Ishikawa (cell line): ENCODE measurements at regions not wholly inside any gene's neighbourhood (a gene's known extent, or its start where the extent isn't known, plus 50 kb on each side); places are given as distances from the start of the nearest gene placed in this dataset.

ENCODE experiments used
- EGR1 ChIP-seq: IDR thresholded peaks from 2 replicates; pipeline ENCODE4 v1.6.1; 2012
- EP300 ChIP-seq: IDR thresholded peaks from 2 replicates; pipeline ENCODE4 v1.6.1; 2012; ENCODE audit warnings: borderline replicate concordance
- FOXM1 ChIP-seq: IDR thresholded peaks from 2 replicates; pipeline ENCODE4 v1.6.1; 2012; ENCODE audit warnings: low read depth, borderline replicate concordance
- MAX ChIP-seq: IDR thresholded peaks from 2 replicates; pipeline ENCODE4 v1.6.1; 2012
- NFIC ChIP-seq: IDR thresholded peaks from 2 replicates; pipeline ENCODE4 v1.6.1; 2012
- RAD21 ChIP-seq: IDR thresholded peaks from 2 replicates; pipeline ENCODE4 v1.6.1; 2012; ENCODE audit warnings: low read depth
- REST ChIP-seq: IDR thresholded peaks from 2 replicates; pipeline ENCODE4 v1.6.1; 2012; ENCODE audit warnings: low read depth, mild to moderate bottlenecking
- TAF1 ChIP-seq: IDR thresholded peaks from 2 replicates; pipeline ENCODE4 v1.6.1; 2012; ENCODE audit warnings: low read depth, mild to moderate bottlenecking
- TCF12 ChIP-seq: IDR thresholded peaks from 2 replicates; pipeline ENCODE4 v1.6.1; 2012; ENCODE audit warnings: low read depth
- TEAD4 ChIP-seq: IDR thresholded peaks from 2 replicates; pipeline ENCODE4 v1.6.1; 2012
- USF1 ChIP-seq: IDR thresholded peaks from 2 replicates; pipeline ENCODE4 v1.6.1; 2012
- YY1 ChIP-seq: IDR thresholded peaks from 2 replicates; pipeline ENCODE4 v1.6.1; 2012; ENCODE audit warnings: low read depth
- ZBTB7A ChIP-seq: IDR thresholded peaks from 2 replicates; pipeline ENCODE4 v1.6.1; 2012; ENCODE audit warnings: low read depth

GRCh38 chr10:131015271-131015670 lies 296.2 kb downstream of the TCERG1L start:
- TF ChIP-seq RAD21 = no peak
- no peak for TF ChIP-seq EGR1
- no peak for TF ChIP-seq EP300
- TF ChIP-seq TAF1 = no peak
- no peak for TF ChIP-seq TCF12
- no peak for TF ChIP-seq YY1
- TF ChIP-seq ZBTB7A = no peak
- TF ChIP-seq NFIC = no peak
- no peak for TF ChIP-seq TEAD4
- TF ChIP-seq MAX = no peak
- no peak for TF ChIP-seq FOXM1
- TF ChIP-seq USF1 = no peak
- TF ChIP-seq REST = no peak
